ENCODE measurements at regions not wholly inside any gene's neighbourhood (a gene's known extent, or its start where the extent isn't known, plus 50 kb on each side); places are given as distances from the start of the nearest gene placed in this dataset.

DNA sequence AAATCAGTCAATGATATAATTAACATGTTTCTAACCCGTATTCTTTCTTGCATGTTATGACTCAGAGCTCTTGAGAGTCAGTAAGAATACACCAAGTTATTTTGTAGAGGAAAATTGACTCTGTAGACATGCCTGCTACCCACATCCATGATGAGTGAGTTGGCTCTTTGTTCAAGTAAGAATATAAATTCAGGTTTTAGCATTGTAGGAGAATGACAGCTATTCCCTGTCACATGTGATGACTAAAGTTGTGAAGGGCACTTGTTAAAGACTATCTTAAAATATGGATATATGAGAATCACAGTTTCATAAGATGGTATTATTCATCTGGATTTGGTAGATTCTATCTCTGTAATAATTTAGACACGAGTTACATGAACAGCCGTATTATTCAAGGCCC, 209.1 kb downstream of the CCDC59 start:
- DNase-seq, result no peak

DNA sequence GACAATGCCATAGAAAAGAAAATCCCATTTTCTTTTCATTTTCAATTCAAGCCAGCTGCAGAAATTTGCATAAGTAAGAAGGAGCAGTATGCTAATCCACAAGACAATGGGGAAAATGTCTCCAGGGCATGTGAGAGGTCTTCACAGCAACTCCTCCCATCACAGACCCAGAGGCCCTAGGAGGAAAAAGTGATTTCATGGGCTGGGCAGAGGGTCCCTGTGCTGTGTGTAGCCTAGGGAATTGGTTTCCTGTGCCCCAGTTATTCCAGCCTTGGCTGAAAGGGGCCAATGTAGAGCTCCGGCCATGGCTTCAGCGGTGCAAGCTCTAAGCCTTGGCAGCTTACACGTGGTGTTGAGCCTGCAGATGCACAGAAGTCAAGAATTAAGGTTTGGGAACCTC, 211.4 kb downstream of the CCDC59 start:
- DNase-seq, result no peak

DNA sequence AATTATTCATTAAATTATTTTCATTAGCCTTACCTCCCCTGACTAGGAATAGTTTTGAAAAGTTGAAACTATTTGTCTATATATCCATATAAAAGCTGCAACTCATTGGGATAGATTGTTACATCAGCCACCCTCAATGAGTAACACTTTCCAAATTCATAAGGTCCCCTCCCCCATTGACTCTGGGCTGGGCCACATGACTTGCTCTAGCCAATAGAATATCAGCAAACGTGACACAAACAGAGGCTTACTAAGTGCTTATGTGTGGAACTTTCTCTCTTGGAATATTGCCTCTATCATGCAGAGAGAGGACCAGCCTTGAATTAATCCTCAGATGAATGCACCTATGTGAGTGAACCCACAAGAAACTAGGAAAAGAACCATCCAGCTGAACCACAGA, 213.7 kb downstream of the CCDC59 start:
- no peak for DNase-seq

DNA sequence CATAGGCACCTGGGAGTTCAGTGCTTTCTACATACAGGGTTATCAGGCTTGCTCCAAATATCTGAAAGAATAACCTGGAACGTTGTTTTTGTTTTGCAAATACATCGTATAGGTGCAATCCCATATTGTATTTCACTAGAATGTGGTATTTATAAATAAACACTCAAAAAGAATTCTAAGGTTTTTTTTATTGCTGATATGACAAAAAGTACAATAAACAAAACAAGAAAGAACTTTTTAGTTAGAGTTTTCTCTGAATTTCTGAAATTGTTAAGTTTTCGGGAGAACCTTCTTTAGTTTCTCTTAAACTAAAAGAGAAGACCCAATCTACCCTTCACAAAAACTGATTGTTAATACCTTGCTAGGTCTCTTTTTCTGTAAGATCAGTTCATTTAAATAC, 225.8 kb downstream of the CCDC59 start:
- DNase-seq, result no peak

DNA sequence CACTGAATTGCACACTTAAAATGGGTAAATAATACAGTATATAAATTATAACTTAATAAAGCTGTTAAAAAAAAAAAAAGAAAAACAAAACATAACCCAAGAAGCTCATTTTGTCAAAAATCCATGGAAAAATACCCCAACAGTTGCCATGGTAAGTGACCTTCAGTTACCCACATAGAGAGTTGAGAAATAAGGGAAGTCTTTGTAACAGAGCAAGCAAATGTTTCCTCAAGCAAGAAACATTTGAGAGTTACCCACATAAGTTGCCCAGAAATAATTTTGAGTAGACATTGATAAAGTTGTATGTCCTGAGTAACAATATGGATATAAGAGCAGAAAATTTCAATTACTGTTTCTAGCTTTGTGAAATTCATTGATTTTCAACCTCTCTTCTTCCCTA, 227.4 kb downstream of the CCDC59 start:
- no peak for DNase-seq

GRCh38 chr12:82124711-82125380, 233.3 kb downstream of the CCDC59 start:
- DNase-seq, result no peak

DNA sequence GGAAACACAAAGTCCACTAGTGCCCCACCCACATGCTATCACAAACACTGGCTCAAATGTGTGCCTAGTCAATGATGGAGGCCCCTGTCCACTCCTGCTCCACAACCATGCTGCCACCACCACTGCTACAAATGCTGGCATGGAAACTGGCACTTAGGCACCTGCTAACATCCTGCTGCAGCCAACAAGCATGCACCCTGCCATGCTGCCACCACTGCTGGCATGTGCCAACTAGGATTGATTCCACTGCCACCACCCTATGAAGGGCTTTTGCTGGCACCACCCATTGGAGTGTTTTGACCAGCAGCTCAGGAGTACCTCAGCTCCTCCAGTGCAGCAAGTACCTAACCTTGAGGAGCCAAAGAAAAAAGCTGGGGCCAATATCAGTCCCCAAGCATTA, 236.6 kb downstream of the CCDC59 start:
- no peak for DNase-seq

DNA sequence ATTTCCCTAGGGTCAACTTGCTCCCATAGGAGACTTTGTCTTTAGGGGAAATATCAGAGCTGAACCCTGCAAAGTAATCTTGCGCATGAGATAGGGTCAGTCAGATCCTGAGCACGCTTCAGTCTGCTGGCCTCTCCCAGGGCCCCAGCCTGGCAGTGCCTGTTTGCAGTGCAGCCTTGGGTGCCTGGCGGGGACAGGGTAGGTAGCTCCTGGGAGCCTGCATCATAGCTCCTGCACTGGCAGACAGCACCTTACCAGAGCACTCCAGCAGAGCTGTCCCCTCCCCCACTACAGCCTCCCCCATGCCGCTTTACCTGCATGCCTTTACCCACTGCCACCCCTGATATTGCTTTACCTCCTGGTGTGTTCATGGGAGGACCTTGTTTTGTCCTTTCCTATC, 237.3 kb downstream of the CCDC59 start:
- DNase-seq, result no peak

- no peak for DNase-seq
Observed at GRCh38 chr12:82109243-82109642, 248.9 kb downstream of the CCDC59 start.

GRCh38 chr12:82108615-82109014, 249.6 kb downstream of the CCDC59 start:
- no peak for DNase-seq

- DNase-seq, result no peak
Observed at GRCh38 chr12:82099216-82099615, 259.0 kb downstream of the CCDC59 start.

GRCh38 chr12:82097877-82098276, 260.3 kb downstream of the CCDC59 start:
- DNase-seq, result no peak

DNA sequence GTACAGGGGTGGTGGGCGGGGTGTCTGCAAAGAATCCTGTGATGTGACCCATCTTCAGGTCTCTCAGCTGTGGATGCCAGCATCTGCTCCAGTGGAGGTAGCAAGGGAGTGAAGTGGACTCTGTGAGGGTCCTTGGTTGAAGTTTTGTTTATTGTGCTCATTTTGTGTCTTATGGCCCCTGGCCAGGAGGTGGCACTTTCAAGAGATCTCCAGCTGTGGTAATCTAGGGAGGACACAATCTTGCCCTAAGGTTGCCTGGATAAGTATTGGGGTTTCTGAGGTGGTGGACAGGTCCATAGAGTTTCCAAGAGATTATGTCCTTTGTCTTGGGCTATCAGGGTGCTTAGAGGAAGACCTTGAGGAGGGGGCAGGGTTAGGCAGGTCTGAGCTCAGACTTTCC, 260.7 kb downstream of the CCDC59 start:
- DNase-seq, result no peak

DNA sequence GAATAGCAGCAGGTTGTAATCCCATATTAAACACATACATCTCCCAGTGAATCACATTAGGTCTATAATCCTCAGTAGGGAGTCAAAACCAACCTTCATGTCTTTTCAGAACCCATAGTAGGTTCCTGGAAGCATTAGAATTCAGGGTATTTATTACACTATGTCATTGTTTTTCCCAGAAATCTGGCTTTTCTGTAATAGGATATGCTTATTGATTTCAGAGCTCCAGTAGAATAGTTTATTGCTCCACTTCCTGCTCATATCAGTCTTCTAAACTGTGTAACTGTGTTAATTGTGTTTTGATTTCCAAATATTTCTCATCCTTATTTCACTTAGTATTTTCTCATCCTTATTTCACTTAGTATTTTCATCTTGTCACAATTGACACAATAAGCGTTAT, 268.0 kb downstream of the CCDC59 start:
- DNase-seq, result no peak

GRCh38 chr12:82089369-82090121, 268.6 kb downstream of the CCDC59 start:
- DNase-seq, result no peak

DNA sequence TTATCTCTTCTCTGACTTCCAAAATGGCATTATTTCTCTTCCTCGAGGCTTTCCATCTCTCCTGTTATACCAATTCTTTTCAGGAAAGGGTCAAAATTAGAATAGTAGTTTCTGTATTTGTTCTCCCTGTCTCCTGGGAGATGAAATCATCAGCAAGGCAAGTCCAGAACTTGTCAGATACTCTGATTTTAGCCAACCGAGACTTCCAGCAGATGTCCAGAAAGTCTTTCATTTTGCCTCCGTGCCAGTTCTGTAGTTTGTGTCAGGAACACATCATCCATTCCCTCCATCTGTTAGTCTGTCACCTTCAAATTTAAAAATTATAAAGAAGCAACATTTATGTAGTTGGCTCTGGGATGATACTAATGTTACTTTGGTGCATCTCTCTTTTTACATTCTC, 275.7 kb downstream of the CCDC59 start:
- no peak for DNase-seq

- no peak for DNase-seq
Observed at GRCh38 chr12:82069931-82070514, 288.2 kb downstream of the CCDC59 start.

DNA sequence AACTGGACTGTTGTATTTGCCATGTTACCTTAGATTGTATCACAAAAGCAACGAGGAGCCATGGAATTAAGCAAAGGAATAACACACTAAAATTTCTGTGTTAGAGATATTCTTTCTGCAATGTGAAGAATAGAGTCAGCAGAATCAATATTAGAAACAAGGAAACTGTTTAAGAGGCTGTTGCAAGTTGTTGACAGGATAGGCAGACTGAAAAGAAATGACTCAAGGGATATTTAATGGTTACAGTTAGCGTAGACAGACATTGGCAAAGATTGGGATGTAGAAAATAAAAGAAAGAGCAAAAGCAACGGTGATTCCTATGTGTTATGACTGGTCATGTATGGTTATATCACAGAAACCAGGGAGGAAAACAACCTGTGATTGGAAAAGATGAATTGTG, 299.0 kb upstream of the PPFIA2 start:
- no peak for DNase-seq

DNA sequence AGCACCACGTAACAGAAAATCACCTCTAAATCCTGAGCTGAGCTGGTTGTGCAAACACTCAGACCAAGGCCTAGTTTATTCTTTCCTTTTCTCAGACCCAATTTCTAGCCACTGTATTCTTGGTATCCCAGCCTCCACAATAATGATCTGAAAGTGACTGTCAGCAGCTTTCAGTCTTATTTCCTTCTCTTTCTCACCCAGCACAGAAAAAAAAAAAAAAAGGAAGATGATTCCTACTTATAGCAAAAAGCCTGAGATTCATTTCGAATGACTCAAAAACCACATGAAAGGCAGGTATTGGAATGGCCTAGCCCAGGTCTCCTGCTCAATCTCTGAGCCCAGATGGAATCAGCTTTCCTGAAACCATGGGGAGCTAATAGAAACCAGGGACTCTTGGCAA, 298.6 kb upstream of the PPFIA2 start:
- no peak for DNase-seq

DNA sequence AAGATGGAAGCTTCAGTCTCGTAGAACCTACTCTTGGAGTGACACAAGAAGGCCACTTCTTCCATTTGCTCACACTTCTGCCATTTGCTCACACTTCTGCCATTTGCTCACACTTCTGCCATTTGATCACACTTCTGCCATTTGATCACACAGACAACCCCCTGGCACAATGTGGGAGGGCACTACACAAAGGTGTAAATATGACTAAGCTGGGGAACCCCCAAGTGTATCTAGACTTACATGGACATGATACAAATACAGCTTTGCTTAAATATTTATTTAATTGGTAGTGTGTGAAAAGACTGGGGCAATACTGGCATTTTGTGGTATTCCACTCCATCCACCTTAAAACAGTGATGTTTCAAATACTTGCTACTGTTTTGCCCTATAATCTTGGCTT, 296.2 kb upstream of the PPFIA2 start:
- peak; percentile 3 for DNase-seq

DNA sequence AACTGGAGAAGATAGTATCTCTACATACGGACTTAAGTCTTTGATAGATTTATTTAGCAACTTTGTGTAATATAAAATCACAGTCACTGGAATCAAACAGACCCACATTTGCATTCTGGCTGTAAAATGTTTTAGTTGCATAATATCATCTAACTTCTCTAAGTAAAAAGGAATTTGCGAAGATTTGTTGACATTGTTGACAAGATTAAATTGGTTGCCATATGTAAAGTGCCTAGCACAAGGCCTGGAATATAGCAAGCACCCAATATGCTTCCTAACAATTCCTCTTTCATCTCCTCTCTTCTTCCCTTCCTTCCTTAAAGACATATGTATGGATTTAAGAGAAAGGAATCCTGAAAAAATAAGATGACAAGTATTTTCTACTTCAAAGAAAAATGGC, 295.4 kb upstream of the PPFIA2 start:
- no peak for DNase-seq

- no peak for DNase-seq
Observed at GRCh38 chr12:82047446-82047845, 288.3 kb upstream of the PPFIA2 start.

- DNase-seq, result no peak
Observed at GRCh38 chr12:82040987-82041743, 282.0 kb upstream of the PPFIA2 start.

- no peak for DNase-seq
Observed at GRCh38 chr12:82034769-82035168, 275.6 kb upstream of the PPFIA2 start.

All from activated CD4-positive, alpha-beta T cell treated with anti-CD3 and anti-CD28 coated beads for 48 hours (primary cell).